GM21825 (cell line): ENCODE measurements at regions not wholly inside any gene's neighbourhood (a gene's known extent, or its start where the extent isn't known, plus 50 kb on each side); places are given as distances from the start of the nearest gene placed in this dataset.
"Not testable (repeated sequence)": the region's sequence is repeated elsewhere in the genome, so short reads cannot be mapped to it uniquely, and the experiment has no call there.

Source experiments
- ATAC-seq: cut with Tn5 transposase; IDR thresholded peaks from one replicate; pipeline ENCODE4 v1.9.1; 2021; ENCODE audit warnings: mild to moderate bottlenecking, moderate library complexity; ENCODE audit not compliant: unreplicated experiment

GRCh38 chr9:62874213-62874612, 1684.4 kb downstream of the SPATA31A7 start:
- not testable (repeated sequence) for ATAC-seq

GRCh38 chr9:62874745-62875599, 1685.1 kb downstream of the SPATA31A7 start:
- not testable (repeated sequence) for ATAC-seq

GRCh38 chr9:62877552-62877951, 1687.7 kb downstream of the SPATA31A7 start:
- ATAC-seq: not testable (repeated sequence)

- ATAC-seq: not testable (repeated sequence)
These were observed 1688.2 kb downstream of the SPATA31A7 start for GRCh38 chr9:62877987-62878386.

GRCh38 chr9:62880453-62880852, 1690.6 kb downstream of the SPATA31A7 start:
- not testable (repeated sequence) for ATAC-seq

GRCh38 chr9:62880971-62881370, 1691.1 kb downstream of the SPATA31A7 start:
- ATAC-seq: not testable (repeated sequence)

- not testable (repeated sequence) for ATAC-seq
These were observed 1692.0 kb downstream of the SPATA31A7 start for GRCh38 chr9:62881811-62882210.

- not testable (repeated sequence) for ATAC-seq
These were observed 1692.9 kb downstream of the SPATA31A7 start for GRCh38 chr9:62882717-62883116.

GRCh38 chr9:62896692-62897091, 1706.9 kb downstream of the SPATA31A7 start:
- not testable (repeated sequence) for ATAC-seq

- ATAC-seq: not testable (repeated sequence)
These were observed 1707.8 kb downstream of the SPATA31A7 start for GRCh38 chr9:62897411-62898225.

- not testable (repeated sequence) for ATAC-seq
These were observed 1709.8 kb downstream of the SPATA31A7 start for GRCh38 chr9:62899666-62900065.

GRCh38 chr9:62904061-62904460, 1714.2 kb downstream of the SPATA31A7 start:
- not testable (repeated sequence) for ATAC-seq

- not testable (repeated sequence) for ATAC-seq
These were observed 1715.9 kb downstream of the SPATA31A7 start for GRCh38 chr9:62905722-62906121.

- ATAC-seq: not testable (repeated sequence)
These were observed 1718.0 kb downstream of the SPATA31A7 start for GRCh38 chr9:62907866-62908265.

GRCh38 chr9:62908271-62908670, 1718.4 kb downstream of the SPATA31A7 start:
- not testable (repeated sequence) for ATAC-seq

- not testable (repeated sequence) for ATAC-seq
These were observed 1719.6 kb downstream of the SPATA31A7 start for GRCh38 chr9:62909447-62909846.

GRCh38 chr9:62912278-62912677, 1722.4 kb downstream of the SPATA31A7 start:
- not testable (repeated sequence) for ATAC-seq

- not testable (repeated sequence) for ATAC-seq
These were observed 1725.3 kb downstream of the SPATA31A7 start for GRCh38 chr9:62915168-62915567.

GRCh38 chr9:62915661-62916060, 1725.8 kb downstream of the SPATA31A7 start:
- ATAC-seq: peak; percentile 97

- not testable (repeated sequence) for ATAC-seq
These were observed 1729.0 kb downstream of the SPATA31A7 start for GRCh38 chr9:62918648-62919385.

- not testable (repeated sequence) for ATAC-seq
These were observed 1741.6 kb downstream of the SPATA31A7 start for GRCh38 chr9:62931484-62931883.
